ENCODE measurements at regions not wholly inside any gene's neighbourhood (a gene's known extent, or its start where the extent isn't known, plus 50 kb on each side); places are given as distances from the start of the nearest gene placed in this dataset.

- no peak for TF ChIP-seq CTCF (conservative IDR thresholded peaks at IDR 0.05; ENCODE audit: control insufficient read depth, insufficient read depth, low read depth, low read length)
- no peak for DNase-seq (ENCODE audit: low read depth)
- no peak overlapping the region for H3K4me3 ChIP-seq (ENCODE audit: control insufficient read depth, low read depth, low read length)
Observed at GRCh38 chr11:105448703-105449079, 161.2 kb upstream of the GRIA4 start.

DNA sequence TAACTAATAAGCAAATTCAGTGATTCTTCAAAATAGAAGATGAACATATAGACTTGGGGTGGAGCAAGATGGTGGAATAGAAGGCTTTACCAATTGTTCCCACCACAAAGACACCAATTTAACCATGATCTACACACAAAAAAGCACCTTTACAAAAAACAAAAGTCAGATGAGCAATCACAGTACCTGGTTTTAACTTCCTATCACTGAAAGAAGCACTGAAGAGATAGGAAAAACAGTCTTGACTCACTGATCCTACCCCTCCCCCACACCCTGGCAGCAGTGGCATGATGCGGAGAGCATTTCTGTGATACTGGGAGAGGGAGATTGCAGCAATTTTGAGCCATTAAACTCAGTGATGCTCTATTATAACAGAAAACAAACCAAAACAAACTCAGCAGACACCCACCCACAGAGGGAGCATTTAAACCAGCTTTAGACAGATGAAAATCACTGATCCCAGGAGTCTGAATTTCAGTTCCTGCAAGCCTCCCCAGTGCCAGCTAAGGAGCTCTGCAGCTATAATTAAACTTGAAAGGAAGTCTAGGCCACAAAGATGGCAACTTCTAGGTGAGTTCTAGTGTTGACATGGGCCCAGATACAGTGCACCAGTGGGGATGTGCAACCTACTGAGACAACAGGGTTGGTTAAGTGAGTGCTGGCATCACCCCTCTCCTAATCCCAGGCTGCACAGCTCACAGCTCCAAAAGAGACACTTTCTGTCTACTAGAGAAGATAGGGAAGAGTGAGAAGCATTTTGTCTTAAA lies 161.8 kb upstream of the GRIA4 start:
- no peak overlapping the region for H3K4me3 ChIP-seq (ENCODE audit: control insufficient read depth, low read depth, low read length)
- TF ChIP-seq CTCF (conservative IDR thresholded peaks at IDR 0.05; ENCODE audit: control insufficient read depth, insufficient read depth, low read depth, low read length): no peak
- DNase-seq (ENCODE audit: low read depth): no peak

- TF ChIP-seq CTCF (conservative IDR thresholded peaks at IDR 0.05; ENCODE audit: control insufficient read depth, insufficient read depth, low read depth, low read length): no peak
- no peak overlapping the region for H3K4me3 ChIP-seq (ENCODE audit: control insufficient read depth, low read depth, low read length)
- DNase-seq (ENCODE audit: low read depth): no peak
Observed at GRCh38 chr11:105443623-105444022, 166.2 kb upstream of the GRIA4 start.

DNA sequence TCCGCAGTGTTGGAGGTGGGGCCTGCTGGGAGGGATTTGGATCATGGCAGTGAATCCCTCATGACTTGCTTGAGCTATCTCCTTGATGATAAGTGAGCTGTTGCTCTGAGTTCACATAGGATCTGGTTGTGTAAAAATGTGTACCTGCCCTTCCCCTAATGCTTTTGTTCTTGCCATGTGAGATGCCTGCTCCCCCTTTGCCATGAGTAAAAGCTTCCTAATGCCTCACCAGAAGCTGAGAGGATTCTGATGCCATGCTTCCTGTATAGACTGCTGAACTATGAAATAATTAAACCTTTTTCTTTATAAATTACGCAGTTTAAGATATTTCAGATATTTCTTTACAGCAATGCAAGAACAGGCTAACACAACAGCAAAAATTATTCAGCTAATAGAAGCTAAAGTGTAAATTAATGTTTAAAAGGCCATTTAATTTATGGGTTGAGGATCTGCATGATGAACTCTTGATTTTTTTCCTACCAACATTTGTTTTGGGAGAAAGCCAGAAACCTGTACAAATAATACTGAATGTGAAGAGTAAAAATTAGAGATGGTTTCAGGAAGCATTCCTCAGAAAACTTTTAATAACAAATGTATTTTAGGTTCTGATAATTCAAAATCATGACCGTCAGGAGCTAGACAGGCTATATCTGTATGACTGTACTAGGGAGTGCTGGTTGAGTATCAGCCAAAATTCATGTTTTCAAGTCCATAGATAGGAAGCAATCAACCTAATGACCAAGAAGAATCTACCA lies 177.5 kb upstream of the GRIA4 start:
- no peak for DNase-seq (ENCODE audit: low read depth)
- no peak overlapping the region for H3K4me3 ChIP-seq (ENCODE audit: control insufficient read depth, low read depth, low read length)

GRCh38 chr11:105429096-105429910 lies 180.6 kb upstream of the GRIA4 start:
- no peak for TF ChIP-seq CTCF (conservative IDR thresholded peaks at IDR 0.05; ENCODE audit: control insufficient read depth, insufficient read depth, low read depth, low read length)
- DNase-seq (ENCODE audit: low read depth): no peak
- no peak overlapping the region for H3K4me3 ChIP-seq (ENCODE audit: control insufficient read depth, low read depth, low read length)

More for the DNA sequence above, 177.5 kb upstream of the GRIA4 start:
- no peak for TF ChIP-seq CTCF (conservative IDR thresholded peaks at IDR 0.05; ENCODE audit: control insufficient read depth, insufficient read depth, low read depth, low read length)

DNA sequence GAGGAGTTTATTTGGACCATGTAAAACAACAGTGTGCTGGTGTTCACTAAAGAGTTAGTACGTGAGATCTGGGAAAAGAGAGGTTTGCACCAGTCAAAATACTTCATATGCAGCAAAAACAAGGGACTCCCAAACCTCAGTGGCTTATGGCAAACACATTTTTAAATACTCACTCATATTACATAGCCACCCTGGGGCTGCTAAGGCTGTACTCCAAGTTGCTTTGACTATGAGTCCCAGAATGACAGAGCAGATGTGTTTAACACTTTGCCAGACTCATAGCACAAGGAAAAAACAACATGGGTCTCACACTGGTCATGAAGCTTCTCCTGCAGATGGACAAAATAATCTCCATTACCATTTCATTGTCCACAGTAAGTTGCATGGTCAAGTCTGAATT lies 202.8 kb upstream of the GRIA4 start:
- TF ChIP-seq CTCF (conservative IDR thresholded peaks at IDR 0.05; ENCODE audit: control insufficient read depth, insufficient read depth, low read depth, low read length): no peak
- no peak overlapping the region for H3K4me3 ChIP-seq (ENCODE audit: control insufficient read depth, low read depth, low read length)
- no peak for DNase-seq (ENCODE audit: low read depth)

Data from fibroblast of mammary gland (primary cell).